Right lobe of liver (tissue), 6 donors: ENCODE measurements at regions not wholly inside any gene's neighbourhood (a gene's known extent, or its start where the extent isn't known, plus 50 kb on each side); places are given as distances from the start of the nearest gene placed in this dataset.

Source experiments
- ATAC-seq, 4 donors: fragments of 200-7000 bp; cut with Tn5 transposase; one replicate each; pipeline ENCODE4 v1.9.1; 2020; ENCODE audit warnings: mild to moderate bottlenecking in 4 of 4, moderate library complexity in 4 of 4
- DNase-seq, 3 donors: peaks; one replicate each; pipeline ENCODE4 v3.0.0-alpha.2; 2020
- H3K27ac ChIP-seq, 3 donors: fragments of 200-600 bp; one replicate each; pipeline ENCODE4 v1.8.0; 2022
- H3K27me3 ChIP-seq, 2 donors: fragments of 200-600 bp; one replicate each; pipeline ENCODE4 v1.8.0; 2022
- H3K36me3 ChIP-seq, 4 donors: fragments of 200-600 bp; sonication (generic) in 1 of 4; one replicate each; pipeline versions ENCODE4 v1.5.1 to v1.8.0; 2017 to 2022; ENCODE audit warnings: control low read depth in 1 of 4
- H3K4me1 ChIP-seq, 4 donors: fragments of 200-600 bp; sonication (generic) in 1 of 4; one replicate each; pipeline versions ENCODE4 v1.5.1 to v1.8.0; 2017 to 2022; ENCODE audit warnings: control low read depth in 1 of 4
- H3K4me3 ChIP-seq, 3 donors: fragments of 200-600 bp; one replicate each; pipeline ENCODE4 v1.8.0; 2022
- H3K9me3 ChIP-seq, 4 donors: fragments of 200-600 bp; sonication (generic) in 1 of 4; one replicate each; pipeline versions ENCODE4 v1.5.1 to v1.8.0; 2017 to 2022; ENCODE audit warnings: control low read depth in 1 of 4
- POLR2A ChIP-seq: fragments of 450-650 bp; IDR thresholded peaks from one replicate; pipeline ENCODE4 v1.6.1; 2017; ENCODE audit warnings: antibody characterized with exemption, mild to moderate bottlenecking
- WGBS: methylation state at CpG from one replicate; pipeline ENCODE4 v1.1.6; 2018; ENCODE audit warnings: low coverage, low lambda C conversion rate; ENCODE audit not compliant: insufficient coverage; ENCODE audit errors: missing lambda C conversion rate; 5-methylcytosine and 5-hydroxymethylcytosine counted together
- intact Hi-C, 2 donors: fragments of 100-400 bp; cut with DNase I; formaldehyde crosslinking; loops; one replicate each; pipeline versions ENCODE4 v1.11.2 to v1.14.1; 2022
- TF ChIP-seq, protein P1 (sequence below), 4 donors: fragments of 200-600 bp in 3 of 4; fragments of 450-650 bp in 1 of 4; IDR thresholded peaks; one replicate each; pipeline versions ENCODE4 v1.5.1 to v1.8.0; 2016 to 2022; ENCODE audit warnings: antibody characterized with exemption in 4 of 4, mild to moderate bottlenecking in 2 of 4
- donor health status: DM: no; HTN: yes; CAD: no.
- donor health status: DM: no; HTN: no; CAD: no.
- donor health status: DM: no; HTN: no; CAD: no.
- donor health status: DM: no; HTN: yes; CAD: no.
- donor health status: DM: no; HTN: yes; CAD: no.

DNA sequence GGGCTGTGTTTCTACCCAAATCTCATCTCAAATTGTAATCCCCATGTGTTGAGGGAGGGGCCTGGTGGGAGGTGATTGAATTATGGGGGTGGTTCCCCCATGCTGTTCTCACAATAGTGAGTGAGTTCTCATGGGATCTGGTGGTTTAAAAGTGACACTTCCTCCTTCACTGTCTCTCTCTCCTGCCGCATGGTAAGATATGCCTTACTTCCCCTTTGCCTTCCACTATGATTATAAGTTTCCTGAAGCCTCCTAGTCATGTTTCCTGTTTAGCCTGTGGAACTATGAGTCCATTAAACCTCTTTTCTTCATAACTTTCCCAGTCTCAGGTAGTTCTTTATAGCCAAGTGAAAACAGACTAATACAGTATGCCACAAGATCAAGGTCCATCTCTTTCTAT, 70.0 kb upstream of the MSX1 start:
- H3K27ac ChIP-seq: no peak overlapping the region
- H3K4me3 ChIP-seq: no peak overlapping the region
- intact Hi-C loops: no loop called here
- WGBS: 67% methylated on average over 1 of the region's 1 CpG
- no peaks in the 10 kb centered on the region for H3K36me3 ChIP-seq
- no peak for DNase-seq
- H3K9me3 ChIP-seq: peaks cover 0 to 7% (median 0%) of the 10 kb centered on the region in 4 donors
- no peaks in the 10 kb centered on the region for H3K27me3 ChIP-seq
- ATAC-seq: no peak
- no peaks in the 10 kb centered on the region for H3K4me1 ChIP-seq
- TF ChIP-seq POLR2A: no peak
- TF ChIP-seq, protein P1, sequence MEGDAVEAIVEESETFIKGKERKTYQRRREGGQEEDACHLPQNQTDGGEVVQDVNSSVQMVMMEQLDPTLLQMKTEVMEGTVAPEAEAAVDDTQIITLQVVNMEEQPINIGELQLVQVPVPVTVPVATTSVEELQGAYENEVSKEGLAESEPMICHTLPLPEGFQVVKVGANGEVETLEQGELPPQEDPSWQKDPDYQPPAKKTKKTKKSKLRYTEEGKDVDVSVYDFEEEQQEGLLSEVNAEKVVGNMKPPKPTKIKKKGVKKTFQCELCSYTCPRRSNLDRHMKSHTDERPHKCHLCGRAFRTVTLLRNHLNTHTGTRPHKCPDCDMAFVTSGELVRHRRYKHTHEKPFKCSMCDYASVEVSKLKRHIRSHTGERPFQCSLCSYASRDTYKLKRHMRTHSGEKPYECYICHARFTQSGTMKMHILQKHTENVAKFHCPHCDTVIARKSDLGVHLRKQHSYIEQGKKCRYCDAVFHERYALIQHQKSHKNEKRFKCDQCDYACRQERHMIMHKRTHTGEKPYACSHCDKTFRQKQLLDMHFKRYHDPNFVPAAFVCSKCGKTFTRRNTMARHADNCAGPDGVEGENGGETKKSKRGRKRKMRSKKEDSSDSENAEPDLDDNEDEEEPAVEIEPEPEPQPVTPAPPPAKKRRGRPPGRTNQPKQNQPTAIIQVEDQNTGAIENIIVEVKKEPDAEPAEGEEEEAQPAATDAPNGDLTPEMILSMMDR (IDR thresholded peaks at IDR 0.05): no peak

- no peak for ATAC-seq
- no peak for TF ChIP-seq POLR2A
- TF ChIP-seq, protein P1 (IDR thresholded peaks at IDR 0.05): no peak
- Histone ChIP-seq H3K27ac (no peak overlapping the region), H3K27me3 (no peaks in the 10 kb centered on the region), H3K9me3 (peaks cover 0 to 7% (median 0%) of the 10 kb centered on the region in 4 donors), H3K36me3 (no peaks in the 10 kb centered on the region), H3K4me3 (no peak overlapping the region), H3K4me1 (no peaks in the 10 kb centered on the region)
- DNase-seq: no peak
- intact Hi-C loops: no loop called here
These were observed 70.9 kb upstream of the MSX1 start for GRCh38 chr4:4788573-4788972.

DNA sequence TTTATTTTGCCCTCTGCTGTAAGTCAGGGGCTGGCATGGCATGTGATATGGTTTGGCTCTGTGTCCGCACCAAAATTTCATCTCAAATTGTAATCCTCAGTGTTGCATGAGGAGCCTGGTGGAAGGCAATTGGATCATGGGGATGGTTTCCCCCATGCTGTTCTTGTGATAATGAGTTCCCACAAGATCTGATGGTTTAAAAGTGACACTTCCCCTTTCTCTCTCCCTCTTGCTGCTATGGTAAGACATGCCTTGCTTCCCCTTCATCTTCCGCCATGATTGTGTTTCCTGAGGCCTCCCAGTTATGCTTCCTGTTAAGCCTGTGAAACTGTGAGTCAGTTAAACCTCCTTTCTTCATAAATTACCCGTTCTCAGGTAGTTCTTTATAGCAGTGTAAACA, 72.0 kb upstream of the MSX1 start:
- Histone ChIP-seq H3K36me3 (no peaks in the 10 kb centered on the region), H3K4me3 (no peak overlapping the region), H3K9me3 (peaks cover 0 to 7% (median 0%) of the 10 kb centered on the region in 4 donors), H3K27ac (no peak overlapping the region), H3K27me3 (no peaks in the 10 kb centered on the region), H3K4me1 (no peaks in the 10 kb centered on the region)
- 61% methylated on average over 3 of the region's 3 CpGs for WGBS
- intact Hi-C loops: no loop called here
- no peak for TF ChIP-seq POLR2A
- TF ChIP-seq, protein P1 (IDR thresholded peaks at IDR 0.05): no peak
- ATAC-seq (no peak), DNase-seq (no peak)

GRCh38 chr4:4784379-4784778, 75.1 kb upstream of the MSX1 start:
- WGBS: 50% methylated on average over 2 of the region's 5 CpGs
- ATAC-seq (no peak), DNase-seq (no peak)
- Histone ChIP-seq H3K4me3 (no peak overlapping the region), H3K4me1 (no peaks in the 10 kb centered on the region), H3K27ac (no peak overlapping the region), H3K27me3 (no peaks in the 10 kb centered on the region), H3K36me3 (no peaks in the 10 kb centered on the region), H3K9me3 (peaks cover 0 to 10% (median 0%) of the 10 kb centered on the region in 4 donors)
- no peak for TF ChIP-seq POLR2A
- TF ChIP-seq, protein P1 (IDR thresholded peaks at IDR 0.05): no peak
- intact Hi-C loops: no loop called here

- DNase-seq (no peak), ATAC-seq (no peak)
- H3K4me3 ChIP-seq: no peak overlapping the region
- H3K9me3 ChIP-seq: peaks cover 0 to 10% (median 0%) of the 10 kb centered on the region in 4 donors
- intact Hi-C loops: no loop called here
- no peak overlapping the region for H3K27ac ChIP-seq
- no peak for TF ChIP-seq POLR2A
- TF ChIP-seq, protein P1 (IDR thresholded peaks at IDR 0.05): no peak
- no peaks in the 10 kb centered on the region for H3K27me3 ChIP-seq
- 60% methylated on average over 6 of the region's 8 CpGs for WGBS
- H3K4me1 ChIP-seq: no peaks in the 10 kb centered on the region
- H3K36me3 ChIP-seq: no peaks in the 10 kb centered on the region
These were observed 75.6 kb upstream of the MSX1 start for GRCh38 chr4:4783847-4784246.
